Endothelial cell of umbilical vein (primary cell): ENCODE measurements at regions not wholly inside any gene's neighbourhood (a gene's known extent, or its start where the extent isn't known, plus 50 kb on each side); places are given as distances from the start of the nearest gene placed in this dataset.

Experiments used
- BruUV-seq: library from RNA; stranded (reverse); fragments of 400-500 nt; replicated peaks from 2 replicates; lab custom pipeline; 2021; lab: Mats Ljungman, UMichigan
- CTCF ChIA-PET: fragments of 300-600, 350-600 bp; sonication (Branson Sonifier 250); formaldehyde crosslinking; loops from one replicate; lab custom pipeline; 2021; ENCODE audit warnings: antibody characterized with exemption, inconsistent platforms; lab: Charles Lee
- POLR2A ChIA-PET: fragments of 300-600, 350-600 bp; sonication (Branson Sonifier 250); formaldehyde crosslinking; loops from one replicate; lab custom pipeline; 2021; ENCODE audit warnings: antibody characterized with exemption, inconsistent platforms; lab: Charles Lee
- DNase-seq: peaks from one replicate; pipeline ENCODE4 v3.0.0-alpha.2; 2011; ENCODE audit warnings: low read depth, low spot score
- FAIRE-seq: peaks from 2 replicates; lab custom pipeline; 2011; peaks lifted over from hg19 to GRCh38; lab: Jason Lieb, UNC
- H2AFZ ChIP-seq: 2 replicates; pipeline ENCODE4 v1.6.0; 2012; ENCODE audit warnings: low read depth, low read length, control low read depth, inconsistent platforms
- H3K27ac ChIP-seq: 2 replicates; pipeline ENCODE4 v1.5.1; 2011; ENCODE audit warnings: low read depth, mild to moderate bottlenecking, control low read depth, low read length, moderate library complexity; ENCODE audit not compliant: insufficient read depth
- H3K27me3 ChIP-seq, 2 experiments: 2 replicates each; pipeline versions ENCODE4 v1.6.0 to v1.6.1; 2011; ENCODE audit warnings: low read length in 2 of 2, mixed read lengths in 1 of 2; ENCODE audit not compliant: control insufficient read depth in 2 of 2, insufficient read depth in 2 of 2
- H3K36me3 ChIP-seq, 2 experiments: 2 replicates in 1 of 2; 3 replicates in 1 of 2; pipeline ENCODE4 v1.5.1; 2011; ENCODE audit warnings: low read length in 2 of 2, mild to moderate bottlenecking in 1 of 2, moderate library complexity in 1 of 2; ENCODE audit not compliant: control insufficient read depth in 2 of 2, insufficient read depth in 2 of 2; ENCODE audit errors: extremely low read depth in 1 of 2
- H3K4me1 ChIP-seq: 3 replicates; pipeline ENCODE4 v1.5.1; 2011; ENCODE audit warnings: mild to moderate bottlenecking, low read length; ENCODE audit not compliant: control insufficient read depth, insufficient read depth; ENCODE audit errors: extremely low read depth
- H3K4me2 ChIP-seq: 2 replicates; pipeline ENCODE4 v1.6.1; 2011; ENCODE audit warnings: low read length, control low read depth, mixed read lengths; ENCODE audit not compliant: insufficient read depth
- H3K4me3 ChIP-seq, 3 experiments: fragments of 200-600 bp in 1 of 3; sonication (generic), shearing (Covaris generic) in 1 of 3; replicated peaks in 1 of 3; 2 replicates each; pipeline ENCODE4 v1.5.1; 2011 to 2016; ENCODE audit warnings: control low read depth in 3 of 3, low read length in 3 of 3, mild to moderate bottlenecking in 2 of 3, inconsistent platforms in 1 of 3, low read depth in 1 of 3, moderate library complexity in 1 of 3; ENCODE audit not compliant: insufficient read depth in 1 of 3
- H3K79me2 ChIP-seq: 2 replicates; pipeline ENCODE4 v1.6.0; 2012; ENCODE audit warnings: low read length, inconsistent platforms; ENCODE audit not compliant: control insufficient read depth, insufficient read depth
- H3K9ac ChIP-seq: replicated peaks from 2 replicates; pipeline ENCODE3; 2011; ENCODE audit warnings: low read length, control low read depth; ENCODE audit not compliant: insufficient read depth; ENCODE audit errors: extremely low read depth
- H3K9me1 ChIP-seq: replicated peaks from 3 replicates; pipeline ENCODE4 v1.6.0; 2011; ENCODE audit warnings: mild to moderate bottlenecking, low read length; ENCODE audit not compliant: control insufficient read depth, insufficient read depth; ENCODE audit errors: extremely low read depth
- H3K9me3 ChIP-seq: replicated peaks from 2 replicates; pipeline ENCODE4 v1.5.1; 2012; ENCODE audit warnings: low read length, inconsistent platforms; ENCODE audit not compliant: control insufficient read depth, insufficient read depth
- H4K20me1 ChIP-seq: replicated peaks from 2 replicates; pipeline ENCODE3; 2011; ENCODE audit warnings: mild to moderate bottlenecking, low read length; ENCODE audit not compliant: control insufficient read depth, insufficient read depth; ENCODE audit errors: extremely low read depth
- EZH2 ChIP-seq: IDR thresholded peaks from 2 replicates; pipeline ENCODE4 v1.6.1; 2012; ENCODE audit warnings: borderline replicate concordance, low read depth, mild to moderate bottlenecking, moderate library complexity, low read length, inconsistent platforms; ENCODE audit not compliant: severe bottlenecking
- FOS ChIP-seq: IDR thresholded peaks from 2 replicates; pipeline ENCODE4 v1.6.1; 2011; ENCODE audit warnings: mild to moderate bottlenecking, low read length, moderate library complexity, borderline replicate concordance; ENCODE audit not compliant: insufficient read depth
- GATA2 ChIP-seq: IDR thresholded peaks from 2 replicates; pipeline ENCODE4 v1.7.0; 2011; ENCODE audit warnings: low read depth, mild to moderate bottlenecking, moderate library complexity, mixed read lengths, low read length; ENCODE audit not compliant: insufficient read length, insufficient read depth
- JUN ChIP-seq: IDR thresholded peaks from 2 replicates; pipeline ENCODE4 v1.6.1; 2011; ENCODE audit warnings: borderline replicate concordance, low read depth; ENCODE audit not compliant: insufficient read length, insufficient read depth
- MYC ChIP-seq: IDR thresholded peaks from one replicate; pipeline ENCODE4 v1.6.1; 2011; ENCODE audit warnings: mild to moderate bottlenecking, low read depth, low read length
- POLR2A ChIP-seq: IDR thresholded peaks from 2 replicates; pipeline ENCODE4 v1.6.1; 2012; ENCODE audit warnings: low read depth, mild to moderate bottlenecking, control low read depth, low read length
- POLR2AphosphoS5 ChIP-seq: IDR thresholded peaks from 2 replicates; pipeline ENCODE4 v1.6.1; 2012; ENCODE audit warnings: low read depth, mild to moderate bottlenecking, control low read depth, low read length, moderate library complexity; ENCODE audit not compliant: insufficient read depth
- dilution Hi-C: fragments of 300-500 bp; cut with MboI; formaldehyde crosslinking; loops from one replicate; pipeline ENCODE4 v1.15.0; 2019; ENCODE audit warnings: low sequenced_read_pairs; ENCODE audit not compliant: extremely low pct_ligation_motif_present
- intact Hi-C: fragments of 100-400 bp; cut with micrococcal nuclease; formaldehyde crosslinking; loops from one replicate; pipeline ENCODE4 v1.10.0; 2022
- TF ChIP-seq, protein P1 (sequence below), 2 donors: IDR thresholded peaks; 1 replicate in 1 of 2; 2 replicates in 1 of 2; pipeline ENCODE4 v1.5.1; 2011; ENCODE audit warnings: low read length in 2 of 2, mild to moderate bottlenecking in 2 of 2, moderate library complexity in 2 of 2, control low read depth in 1 of 2, inconsistent platforms in 1 of 2, low read depth in 1 of 2; ENCODE audit not compliant: insufficient read depth in 1 of 2; ENCODE audit errors: extremely low read depth in 1 of 2
- TF ChIP-seq, protein P2 (sequence below): IDR thresholded peaks from 2 replicates; pipeline ENCODE4 v1.6.1; 2011; ENCODE audit not compliant: insufficient read depth, insufficient read length

DNA sequence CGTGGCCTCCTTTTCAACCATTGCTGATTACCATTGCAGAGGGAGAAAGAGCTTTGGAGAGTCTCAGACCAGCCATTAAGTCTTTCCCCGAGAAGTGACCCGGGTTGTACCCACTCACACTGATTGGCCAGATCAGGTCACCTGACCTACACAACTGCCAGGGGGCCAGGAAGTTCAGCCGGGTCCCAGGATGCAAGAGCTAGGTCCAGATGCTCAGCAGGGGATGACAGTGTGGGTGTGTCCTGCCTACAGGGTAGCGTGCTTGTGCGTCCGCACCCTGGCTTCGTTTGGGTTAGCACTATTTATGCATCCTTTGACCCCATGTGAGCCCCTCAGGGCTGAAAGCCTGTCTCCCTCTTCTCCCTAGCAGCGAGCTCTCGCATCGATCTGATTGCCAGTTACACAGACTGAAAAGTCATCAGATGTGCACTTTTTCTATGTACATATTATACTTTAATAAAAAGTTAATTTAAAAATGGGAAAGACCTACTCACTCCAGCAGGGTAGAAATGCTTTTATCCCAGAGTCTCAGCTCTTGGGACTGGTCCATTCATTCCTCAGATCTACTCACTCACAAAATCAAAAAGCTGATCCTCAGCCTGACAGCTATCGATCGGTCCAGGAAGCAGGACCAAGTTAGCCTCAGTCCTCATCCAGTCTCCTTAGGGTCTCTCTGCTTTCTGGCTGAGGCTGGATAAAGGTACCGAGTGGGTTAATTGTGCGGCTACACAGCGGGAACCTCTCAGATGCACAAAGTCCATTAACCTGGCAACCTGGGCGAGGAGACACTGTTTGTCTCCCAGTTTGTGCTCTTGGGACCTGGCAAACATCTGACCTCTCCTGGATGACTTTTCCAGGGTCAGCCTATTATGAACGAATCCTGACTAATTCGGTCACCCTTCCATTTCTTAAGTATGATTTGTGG lies 68.0 kb downstream of the SERPINA3 start:
- Histone ChIP-seq H3K9ac (no peak overlapping the region), H3K4me3 (no peak overlapping the region), H3K36me3 (no peaks in the 10 kb centered on the region), H3K4me1 (no peaks in the 10 kb centered on the region), H3K27ac (no peak overlapping the region), H3K4me2 (no peak overlapping the region), H2AFZ (no peak overlapping the region), H3K9me3 (no peaks in the 10 kb centered on the region), H3K9me1 (no peaks in the 10 kb centered on the region), H3K27me3 (no peaks in the 10 kb centered on the region), H3K79me2 (no peaks in the 10 kb centered on the region), H4K20me1 (no peaks in the 10 kb centered on the region)
- FAIRE-seq, result no peak
- no peak for DNase-seq
- no TSS peak for BruUV-seq
- CTCF ChIA-PET, result interaction anchor here (0.7 to 1.6 kb wide), 3 partner anchors 13 to 246 kb away, joined by 3 to 4 read pairs (median 3); no protein-coding TSS in a partner anchor
- dilution Hi-C loops, result no loop called here
- TF ChIP-seq JUN (no peak), MYC (no peak), POLR2A (no peak), GATA2 (no peak), EZH2 (no peak), POLR2AphosphoS5 (no peak), FOS (no peak)
- TF ChIP-seq, protein P1, sequence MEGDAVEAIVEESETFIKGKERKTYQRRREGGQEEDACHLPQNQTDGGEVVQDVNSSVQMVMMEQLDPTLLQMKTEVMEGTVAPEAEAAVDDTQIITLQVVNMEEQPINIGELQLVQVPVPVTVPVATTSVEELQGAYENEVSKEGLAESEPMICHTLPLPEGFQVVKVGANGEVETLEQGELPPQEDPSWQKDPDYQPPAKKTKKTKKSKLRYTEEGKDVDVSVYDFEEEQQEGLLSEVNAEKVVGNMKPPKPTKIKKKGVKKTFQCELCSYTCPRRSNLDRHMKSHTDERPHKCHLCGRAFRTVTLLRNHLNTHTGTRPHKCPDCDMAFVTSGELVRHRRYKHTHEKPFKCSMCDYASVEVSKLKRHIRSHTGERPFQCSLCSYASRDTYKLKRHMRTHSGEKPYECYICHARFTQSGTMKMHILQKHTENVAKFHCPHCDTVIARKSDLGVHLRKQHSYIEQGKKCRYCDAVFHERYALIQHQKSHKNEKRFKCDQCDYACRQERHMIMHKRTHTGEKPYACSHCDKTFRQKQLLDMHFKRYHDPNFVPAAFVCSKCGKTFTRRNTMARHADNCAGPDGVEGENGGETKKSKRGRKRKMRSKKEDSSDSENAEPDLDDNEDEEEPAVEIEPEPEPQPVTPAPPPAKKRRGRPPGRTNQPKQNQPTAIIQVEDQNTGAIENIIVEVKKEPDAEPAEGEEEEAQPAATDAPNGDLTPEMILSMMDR (IDR thresholded peaks at IDR 0.05; ENCODE audit: extremely low read depth in 1 of 2, insufficient read depth in 1 of 2, low read depth in 1 of 2, low read length in 2 of 2), result no peak
- TF ChIP-seq, protein P2, sequence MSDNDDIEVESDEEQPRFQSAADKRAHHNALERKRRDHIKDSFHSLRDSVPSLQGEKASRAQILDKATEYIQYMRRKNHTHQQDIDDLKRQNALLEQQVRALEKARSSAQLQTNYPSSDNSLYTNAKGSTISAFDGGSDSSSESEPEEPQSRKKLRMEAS, result no peak
- POLR2A ChIA-PET, result no interaction called here
- intact Hi-C loops, result loop anchor here (2.0 to 5.0 kb wide), 3 partner anchors 43 to 257 kb away; no protein-coding TSS in a partner anchor
